ENCODE measurements at regions not wholly inside any gene's neighbourhood (a gene's known extent, or its start where the extent isn't known, plus 50 kb on each side); places are given as distances from the start of the nearest gene placed in this dataset.
"Not testable (repeated sequence)": the region's sequence is repeated elsewhere in the genome, so short reads cannot be mapped to it uniquely, and the experiment has no call there.

GRCh38 chr6:94698773-94699172, 878.6 kb upstream of the MANEA start:
- H3K9ac ChIP-seq (ENCODE audit: low read depth, low read length), result no peak overlapping the region
- no peaks in the 10 kb centered on the region for H3K9me3 ChIP-seq (replicated peaks; ENCODE audit: low read length)
- H3K4me3 ChIP-seq (ENCODE audit: low read length), result no peak overlapping the region
- H3K27me3 ChIP-seq (ENCODE audit: control insufficient read depth, insufficient read depth, low read length), result no peaks in the 10 kb centered on the region
- no peaks in the 10 kb centered on the region for H3K36me3 ChIP-seq (ENCODE audit: insufficient read depth, low read length)
- no peak overlapping the region for H3K4me2 ChIP-seq (ENCODE audit: low read length)
- H3K4me1 ChIP-seq (ENCODE audit: control insufficient read depth, insufficient read depth, low read length), result no peaks in the 10 kb centered on the region

- not testable (repeated sequence) for H3K9ac ChIP-seq (ENCODE audit: low read depth, low read length); H3K4me1 ChIP-seq (ENCODE audit: control insufficient read depth, insufficient read depth, low read length); H3K36me3 ChIP-seq (ENCODE audit: insufficient read depth, low read length); H3K4me3 ChIP-seq (ENCODE audit: low read length); H3K9me3 ChIP-seq (replicated peaks; ENCODE audit: low read length); H3K27me3 ChIP-seq (ENCODE audit: control insufficient read depth, insufficient read depth, low read length); H3K4me2 ChIP-seq (ENCODE audit: low read length)
Observed at GRCh38 chr6:94687255-94687654, 890.1 kb upstream of the MANEA start.

- H3K4me2 ChIP-seq (ENCODE audit: low read length), result no peak overlapping the region
- no peaks in the 10 kb centered on the region for H3K9me3 ChIP-seq (replicated peaks; ENCODE audit: low read length)
- no peaks in the 10 kb centered on the region for H3K27me3 ChIP-seq (ENCODE audit: control insufficient read depth, insufficient read depth, low read length)
- H3K36me3 ChIP-seq (ENCODE audit: insufficient read depth, low read length), result no peaks in the 10 kb centered on the region
- H3K4me1 ChIP-seq (ENCODE audit: control insufficient read depth, insufficient read depth, low read length), result no peaks in the 10 kb centered on the region
- H3K4me3 ChIP-seq (ENCODE audit: low read length), result no peak overlapping the region
- no peak overlapping the region for H3K9ac ChIP-seq (ENCODE audit: low read depth, low read length)
Observed at GRCh38 chr6:94683409-94683808, 893.9 kb upstream of the MANEA start.

- no peak overlapping the region for H3K4me3 ChIP-seq (ENCODE audit: low read length)
- H3K36me3 ChIP-seq (ENCODE audit: insufficient read depth, low read length), result no peaks in the 10 kb centered on the region
- no peak overlapping the region for H3K9ac ChIP-seq (ENCODE audit: low read depth, low read length)
- H3K4me1 ChIP-seq (ENCODE audit: control insufficient read depth, insufficient read depth, low read length), result no peaks in the 10 kb centered on the region
- no peaks in the 10 kb centered on the region for H3K27me3 ChIP-seq (ENCODE audit: control insufficient read depth, insufficient read depth, low read length)
- no peak overlapping the region for H3K4me2 ChIP-seq (ENCODE audit: low read length)
- H3K9me3 ChIP-seq (replicated peaks; ENCODE audit: low read length), result no peaks in the 10 kb centered on the region
Observed at GRCh38 chr6:94680669-94681212, 896.6 kb upstream of the MANEA start.

GRCh38 chr6:94673251-94673650, 904.1 kb upstream of the MANEA start:
- Histone ChIP-seq H3K9ac (ENCODE audit: low read depth, low read length) (no peak overlapping the region), H3K9me3 (replicated peaks; ENCODE audit: low read length) (peaks cover 5% of the 10 kb centered on the region), H3K4me3 (ENCODE audit: low read length) (no peak overlapping the region), H3K4me2 (ENCODE audit: low read length) (no peak overlapping the region), H3K4me1 (ENCODE audit: control insufficient read depth, insufficient read depth, low read length) (no peaks in the 10 kb centered on the region), H3K27me3 (ENCODE audit: control insufficient read depth, insufficient read depth, low read length) (no peaks in the 10 kb centered on the region), H3K36me3 (ENCODE audit: insufficient read depth, low read length) (no peaks in the 10 kb centered on the region)

GRCh38 chr6:94670017-94670416, 907.3 kb upstream of the MANEA start:
- H3K4me2 ChIP-seq (ENCODE audit: low read length), result no peak overlapping the region
- H3K9me3 ChIP-seq (replicated peaks; ENCODE audit: low read length), result peaks cover 5% of the 10 kb centered on the region
- no peaks in the 10 kb centered on the region for H3K4me1 ChIP-seq (ENCODE audit: control insufficient read depth, insufficient read depth, low read length)
- no peaks in the 10 kb centered on the region for H3K27me3 ChIP-seq (ENCODE audit: control insufficient read depth, insufficient read depth, low read length)
- H3K4me3 ChIP-seq (ENCODE audit: low read length), result no peak overlapping the region
- H3K36me3 ChIP-seq (ENCODE audit: insufficient read depth, low read length), result no peaks in the 10 kb centered on the region
- H3K9ac ChIP-seq (ENCODE audit: low read depth, low read length), result no peak overlapping the region

- peaks cover 5% of the 10 kb centered on the region for H3K9me3 ChIP-seq (replicated peaks; ENCODE audit: low read length)
Observed at GRCh38 chr6:94668876-94669275, 908.5 kb upstream of the MANEA start.

GRCh38 chr6:94658929-94659328, 918.4 kb upstream of the MANEA start:
- Histone ChIP-seq H3K9ac (ENCODE audit: low read depth, low read length) (no peak overlapping the region), H3K36me3 (ENCODE audit: insufficient read depth, low read length) (no peaks in the 10 kb centered on the region), H3K4me3 (ENCODE audit: low read length) (no peak overlapping the region), H3K27me3 (ENCODE audit: control insufficient read depth, insufficient read depth, low read length) (no peaks in the 10 kb centered on the region), H3K9me3 (replicated peaks; ENCODE audit: low read length) (peaks cover 11% of the 10 kb centered on the region), H3K4me2 (ENCODE audit: low read length) (no peak overlapping the region), H3K4me1 (ENCODE audit: control insufficient read depth, insufficient read depth, low read length) (no peaks in the 10 kb centered on the region)

More at GRCh38 chr6:94668876-94669275, 908.5 kb upstream of the MANEA start:
- Histone ChIP-seq H3K4me3 (ENCODE audit: low read length) (no peak overlapping the region), H3K9ac (ENCODE audit: low read depth, low read length) (no peak overlapping the region), H3K4me2 (ENCODE audit: low read length) (no peak overlapping the region), H3K4me1 (ENCODE audit: control insufficient read depth, insufficient read depth, low read length) (no peaks in the 10 kb centered on the region), H3K36me3 (ENCODE audit: insufficient read depth, low read length) (no peaks in the 10 kb centered on the region), H3K27me3 (ENCODE audit: control insufficient read depth, insufficient read depth, low read length) (no peaks in the 10 kb centered on the region)

GRCh38 chr6:94651239-94651638, 926.1 kb upstream of the MANEA start:
- H3K9me3 ChIP-seq (replicated peaks; ENCODE audit: low read length), result no peaks in the 10 kb centered on the region
- no peaks in the 10 kb centered on the region for H3K4me1 ChIP-seq (ENCODE audit: control insufficient read depth, insufficient read depth, low read length)
- no peaks in the 10 kb centered on the region for H3K27me3 ChIP-seq (ENCODE audit: control insufficient read depth, insufficient read depth, low read length)
- H3K9ac ChIP-seq (ENCODE audit: low read depth, low read length), result no peak overlapping the region
- no peaks in the 10 kb centered on the region for H3K36me3 ChIP-seq (ENCODE audit: insufficient read depth, low read length)
- H3K4me3 ChIP-seq (ENCODE audit: low read length), result no peak overlapping the region
- H3K4me2 ChIP-seq (ENCODE audit: low read length), result no peak overlapping the region

GRCh38 chr6:94645191-94645590, 932.1 kb upstream of the MANEA start:
- Histone ChIP-seq H3K4me3 (ENCODE audit: low read length) (no peak overlapping the region), H3K4me2 (ENCODE audit: low read length) (no peak overlapping the region), H3K27me3 (ENCODE audit: control insufficient read depth, insufficient read depth, low read length) (no peaks in the 10 kb centered on the region), H3K9ac (ENCODE audit: low read depth, low read length) (no peak overlapping the region), H3K4me1 (ENCODE audit: control insufficient read depth, insufficient read depth, low read length) (no peaks in the 10 kb centered on the region), H3K36me3 (ENCODE audit: insufficient read depth, low read length) (no peaks in the 10 kb centered on the region), H3K9me3 (replicated peaks; ENCODE audit: low read length) (no peaks in the 10 kb centered on the region)

- no peaks in the 10 kb centered on the region for H3K9me3 ChIP-seq (replicated peaks; ENCODE audit: low read length)
- H3K9ac ChIP-seq (ENCODE audit: low read depth, low read length), result no peak overlapping the region
- H3K4me2 ChIP-seq (ENCODE audit: low read length), result no peak overlapping the region
- no peaks in the 10 kb centered on the region for H3K4me1 ChIP-seq (ENCODE audit: control insufficient read depth, insufficient read depth, low read length)
- H3K36me3 ChIP-seq (ENCODE audit: insufficient read depth, low read length), result no peaks in the 10 kb centered on the region
- H3K27me3 ChIP-seq (ENCODE audit: control insufficient read depth, insufficient read depth, low read length), result no peaks in the 10 kb centered on the region
- H3K4me3 ChIP-seq (ENCODE audit: low read length), result no peak overlapping the region
Observed at GRCh38 chr6:94639564-94639963, 937.8 kb upstream of the MANEA start.

- H3K9me3 ChIP-seq (replicated peaks; ENCODE audit: low read length), result no peaks in the 10 kb centered on the region
- no peak overlapping the region for H3K9ac ChIP-seq (ENCODE audit: low read depth, low read length)
- no peaks in the 10 kb centered on the region for H3K4me1 ChIP-seq (ENCODE audit: control insufficient read depth, insufficient read depth, low read length)
- H3K27me3 ChIP-seq (ENCODE audit: control insufficient read depth, insufficient read depth, low read length), result no peaks in the 10 kb centered on the region
- no peaks in the 10 kb centered on the region for H3K36me3 ChIP-seq (ENCODE audit: insufficient read depth, low read length)
- no peak overlapping the region for H3K4me3 ChIP-seq (ENCODE audit: low read length)
- no peak overlapping the region for H3K4me2 ChIP-seq (ENCODE audit: low read length)
Observed at GRCh38 chr6:94636780-94637385, 940.5 kb upstream of the MANEA start.

Data from skeletal muscle satellite cell (primary cell).